ENCODE measurements at regions not wholly inside any gene's neighbourhood (a gene's known extent, or its start where the extent isn't known, plus 50 kb on each side); places are given as distances from the start of the nearest gene placed in this dataset.
"Not testable (repeated sequence)": the region's sequence is repeated elsewhere in the genome, so short reads cannot be mapped to it uniquely, and the experiment has no call there.

DNA sequence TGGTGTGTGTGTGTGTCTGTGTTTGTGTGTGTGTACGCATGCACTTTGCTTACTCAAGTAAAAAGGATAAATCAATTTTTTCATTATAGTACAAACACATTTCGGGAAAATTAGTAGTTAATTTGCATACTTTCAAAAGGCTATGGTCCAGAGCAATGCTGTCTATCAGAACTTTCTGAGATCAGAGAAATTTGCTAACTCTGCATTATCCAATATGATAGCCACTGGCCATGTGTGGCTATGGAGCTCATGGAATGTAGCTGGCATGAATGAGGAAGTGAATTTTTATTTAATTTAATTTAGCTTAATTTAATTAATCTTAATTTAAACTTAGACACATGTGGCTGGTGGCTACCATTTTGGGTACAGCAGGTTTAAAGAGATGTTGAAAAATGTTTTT is 289.6 kb downstream of the MAT2B start:
- no peak for DNase-seq

DNA sequence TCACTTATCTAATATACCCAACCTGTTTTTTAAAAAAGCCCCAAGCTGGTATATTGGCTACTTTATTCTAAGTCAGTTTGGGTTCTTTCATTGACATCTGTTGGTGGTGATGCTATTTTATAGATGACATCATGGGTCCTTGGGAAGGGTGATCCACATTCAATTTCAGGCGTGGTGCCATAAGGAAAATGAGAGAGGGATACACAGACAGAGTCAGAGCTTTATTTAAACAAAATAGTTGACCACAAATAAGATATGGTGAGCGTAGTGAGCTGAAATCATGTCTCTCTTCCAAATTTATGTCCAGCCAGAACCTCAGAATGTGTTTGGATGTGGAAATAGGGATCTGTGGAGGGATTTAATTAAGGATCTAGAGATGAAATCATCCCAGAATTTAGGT is 302.4 kb downstream of the MAT2B start:
- DNase-seq: no peak

DNA sequence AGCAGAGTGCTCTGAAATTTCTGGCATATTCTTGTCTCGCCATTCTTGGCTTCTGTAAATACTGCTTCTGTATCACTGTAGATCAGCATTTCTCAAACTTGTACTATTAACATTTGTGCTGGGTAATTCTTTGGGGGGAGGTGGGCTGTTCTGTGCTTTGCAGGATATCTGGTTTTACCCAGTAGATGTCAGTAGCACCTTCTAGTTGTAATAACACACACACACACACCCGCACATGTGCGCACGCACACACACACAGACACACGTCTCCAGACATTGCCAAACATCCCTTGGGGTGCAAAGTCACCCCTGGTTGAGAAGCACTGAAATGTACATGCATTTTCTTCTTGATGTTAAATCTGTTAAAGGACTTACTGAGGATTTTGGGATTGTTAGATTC is 304.1 kb downstream of the MAT2B start:
- DNase-seq: no peak

DNA sequence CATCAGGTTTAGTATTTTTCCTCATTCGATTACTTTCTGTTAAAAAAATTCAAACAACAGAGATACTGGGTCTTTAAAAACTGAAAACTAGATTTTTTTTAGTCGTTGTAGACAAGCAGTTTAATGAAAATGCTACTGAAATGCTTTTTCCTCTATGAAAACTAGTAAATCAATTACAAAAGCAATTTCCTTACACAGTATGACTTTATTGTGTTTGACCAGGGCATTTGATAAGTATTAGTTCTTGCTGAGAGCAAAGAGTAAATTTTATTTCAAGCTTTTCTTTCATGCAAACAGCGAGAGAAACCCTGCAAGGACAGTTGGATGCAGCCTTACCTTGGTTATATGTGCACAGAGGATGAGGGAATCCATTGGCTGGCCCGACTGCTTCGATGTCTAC is 308.5 kb downstream of the MAT2B start:
- DNase-seq: no peak

DNA sequence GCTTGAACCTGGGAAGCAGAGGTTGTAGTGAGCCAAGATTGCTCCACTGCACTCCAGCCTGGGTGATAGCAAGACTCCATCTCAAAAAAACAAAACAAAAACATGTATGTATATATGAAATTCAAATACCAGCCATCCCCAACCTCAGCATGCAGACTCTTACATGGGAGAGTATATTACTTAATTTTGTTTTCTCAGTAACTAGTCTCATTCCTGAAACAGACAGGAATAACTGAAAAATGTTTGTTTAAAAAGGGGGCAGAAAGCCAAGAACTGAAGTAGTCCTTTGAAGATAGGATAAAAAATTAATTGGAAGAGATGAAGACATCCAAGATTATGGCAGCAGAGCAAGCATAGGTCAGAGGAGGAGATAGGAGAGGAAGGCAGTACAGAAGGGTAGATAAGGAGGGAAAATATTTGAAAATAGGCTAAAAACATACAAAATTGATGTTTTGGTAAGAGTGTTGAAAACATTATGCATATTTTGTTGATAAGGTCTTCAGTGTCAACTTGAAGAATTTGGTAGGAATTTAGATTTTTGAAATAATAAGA is 309.9 kb downstream of the MAT2B start:
- no peak for DNase-seq

DNA sequence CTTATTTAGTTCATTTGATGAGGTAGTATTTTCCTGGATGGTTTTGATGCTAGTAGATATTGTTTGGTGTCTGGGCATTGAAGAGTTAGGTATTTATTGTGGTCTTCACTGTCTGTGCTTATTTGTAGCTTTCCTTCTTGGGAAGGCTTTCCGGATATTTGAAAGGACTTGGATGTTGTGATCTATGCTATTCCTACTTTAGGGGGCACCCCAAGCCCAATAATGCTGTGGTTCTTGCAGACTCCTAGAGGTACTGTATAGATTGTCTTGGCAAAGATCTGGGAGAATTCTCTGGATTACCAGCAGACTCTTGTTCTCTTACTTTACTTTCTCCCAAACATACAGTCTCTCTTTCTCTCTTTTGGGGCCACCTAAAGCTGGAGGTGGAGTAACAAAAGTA is 315.7 kb downstream of the MAT2B start:
- no peak for DNase-seq

DNA sequence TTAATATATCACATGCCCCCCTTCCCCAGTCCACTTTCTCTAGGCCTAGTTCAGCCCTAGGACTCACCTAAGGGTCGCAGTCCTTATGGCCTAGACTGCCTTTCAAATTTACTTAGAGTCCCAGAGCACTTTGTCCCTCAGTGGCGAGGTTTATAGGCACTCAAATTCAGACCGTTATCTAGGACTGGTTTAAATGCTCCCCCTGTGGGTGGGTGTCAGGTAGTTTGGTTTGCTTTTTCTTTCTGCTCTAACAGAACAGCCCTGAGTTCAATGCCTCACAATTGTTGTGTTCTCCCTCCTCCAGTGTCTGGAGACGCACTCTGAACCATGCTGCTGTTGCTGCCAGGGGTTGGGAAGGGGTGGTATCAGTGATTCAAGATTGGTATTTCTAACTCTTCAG is 317.1 kb downstream of the MAT2B start:
- no peak for DNase-seq

DNA sequence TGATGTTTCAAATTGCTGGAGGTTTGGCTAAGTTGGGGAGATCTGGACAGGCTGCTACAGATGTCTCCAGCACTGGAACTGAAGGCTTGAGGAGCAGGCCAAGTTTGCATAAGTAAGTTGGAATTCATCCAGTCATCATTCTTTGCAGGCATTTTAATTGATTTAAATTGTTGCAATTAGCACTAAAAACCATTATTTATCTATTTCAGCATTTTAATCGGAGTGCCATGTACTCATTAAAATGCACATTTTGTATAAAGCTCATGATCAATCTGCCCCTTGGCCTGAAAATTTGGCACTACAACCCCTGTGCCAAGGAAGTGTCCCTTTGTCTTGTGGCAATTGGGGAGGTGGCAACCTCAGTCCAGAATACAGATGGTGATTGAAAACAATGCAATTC is 320.2 kb downstream of the MAT2B start:
- no peak for DNase-seq

DNA sequence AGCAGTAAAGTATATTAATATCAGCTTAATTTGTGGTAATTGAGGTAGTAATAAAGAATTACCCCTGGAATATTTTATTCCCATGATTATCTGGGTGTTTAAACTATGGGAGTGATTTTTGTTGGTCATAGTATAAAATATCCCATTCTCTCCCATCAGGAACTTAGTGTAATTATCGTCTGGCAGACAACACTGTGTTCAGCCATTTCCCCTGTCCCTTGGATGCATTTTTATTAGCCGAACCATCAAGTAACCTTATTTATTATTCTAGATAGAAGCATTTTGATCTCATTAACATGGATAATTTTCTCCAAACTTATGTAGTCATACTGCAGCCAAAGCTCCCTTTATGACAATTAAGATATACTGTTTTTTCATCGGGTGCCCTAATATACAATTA is 320.8 kb downstream of the MAT2B start:
- no peak for DNase-seq

DNA sequence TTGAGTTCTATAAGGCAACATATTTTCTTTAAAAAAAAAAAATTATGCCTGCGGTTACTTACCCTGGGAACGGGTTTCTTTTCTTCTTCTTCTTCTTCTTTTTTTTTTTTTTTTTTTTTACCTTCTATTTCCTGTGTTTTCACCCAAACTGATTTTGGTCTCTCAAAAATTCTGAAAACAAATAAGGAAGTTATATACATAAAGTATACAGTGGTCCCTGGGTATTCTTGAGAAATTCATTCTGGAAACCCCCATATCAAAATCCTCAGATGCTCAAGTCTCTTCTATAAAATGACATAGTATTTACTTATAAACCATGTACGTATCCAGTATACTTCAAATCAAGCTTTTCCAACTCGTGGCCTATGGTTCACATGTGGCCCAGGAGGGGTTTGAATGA is 326.7 kb downstream of the MAT2B start:
- no peak for DNase-seq

DNA sequence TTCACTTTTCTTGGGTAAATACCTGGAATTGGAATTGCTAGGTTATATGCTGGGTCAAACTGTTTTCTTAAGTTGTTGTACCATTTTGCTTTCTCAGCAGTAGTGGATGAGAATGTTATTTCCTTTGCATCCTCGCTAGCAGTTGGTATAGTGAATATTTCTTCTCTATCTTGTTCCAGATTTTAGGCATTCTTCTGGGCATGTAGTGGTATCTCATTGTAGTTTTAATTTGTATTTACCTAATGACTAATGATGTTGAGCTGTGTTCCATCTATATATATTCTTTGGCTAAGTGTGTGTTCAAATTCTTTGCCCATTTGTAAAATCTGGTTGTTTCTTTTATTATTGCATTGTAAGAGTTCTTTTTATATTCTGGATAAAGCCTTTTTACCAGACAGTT is 333.3 kb downstream of the MAT2B start:
- no peak for DNase-seq

DNA sequence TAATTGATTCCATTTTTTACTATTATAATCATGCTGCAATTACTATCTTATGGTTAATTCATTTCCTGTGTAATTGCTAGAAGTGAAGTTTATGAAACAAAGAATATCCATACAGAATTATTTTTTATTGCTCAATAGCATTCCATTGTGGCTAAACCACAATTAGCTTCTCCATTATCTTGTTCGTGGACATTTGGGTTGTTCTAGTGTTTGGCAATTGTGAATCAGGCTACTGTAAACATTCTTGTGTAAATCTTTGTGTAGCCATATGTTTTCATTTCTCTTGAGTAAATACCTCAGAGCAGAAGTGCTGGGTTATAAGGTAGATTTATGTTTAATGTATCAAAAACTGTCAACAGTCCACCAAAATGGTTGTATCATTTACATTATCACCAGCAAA is 341.1 kb downstream of the MAT2B start:
- DNase-seq: no peak

DNA sequence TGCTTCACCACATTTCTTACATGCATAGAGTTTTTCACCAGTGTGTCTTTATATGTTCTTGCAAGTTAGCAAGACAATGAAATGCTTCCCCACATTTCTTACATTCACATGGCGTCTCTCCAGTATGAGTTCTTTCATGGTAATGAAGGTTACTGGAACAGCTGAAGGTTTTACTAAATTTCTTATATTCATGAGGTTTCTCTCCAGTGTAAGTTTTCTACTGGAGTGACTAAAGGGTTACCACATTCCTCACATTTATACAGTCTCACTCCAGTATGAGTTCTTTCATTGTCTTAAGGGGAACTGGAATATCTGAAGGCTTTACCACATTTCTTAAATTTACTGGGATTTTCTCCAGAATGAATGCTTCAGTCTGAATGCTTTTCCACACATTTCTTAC is 350.3 kb downstream of the MAT2B start:
- DNase-seq: no peak

DNA sequence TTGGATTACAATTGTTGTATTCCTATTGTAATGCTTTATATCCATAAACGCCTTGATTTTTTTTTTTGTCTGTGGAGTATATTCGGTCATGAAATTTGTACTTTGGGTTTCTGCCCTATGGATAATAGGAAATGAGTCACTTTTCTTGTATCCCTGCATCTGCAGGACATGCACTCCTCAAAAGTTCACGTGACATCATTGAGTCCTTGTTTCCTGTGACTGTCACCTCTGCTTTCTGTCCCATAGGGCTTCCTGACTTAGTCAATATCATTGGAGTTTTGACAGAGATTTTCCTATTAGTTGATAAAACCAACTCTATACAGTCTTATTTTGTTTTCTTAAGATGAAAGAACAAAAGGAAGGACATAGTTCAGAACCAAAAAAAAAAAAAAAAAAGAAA is 356.3 kb downstream of the MAT2B start:
- no peak for DNase-seq

DNA sequence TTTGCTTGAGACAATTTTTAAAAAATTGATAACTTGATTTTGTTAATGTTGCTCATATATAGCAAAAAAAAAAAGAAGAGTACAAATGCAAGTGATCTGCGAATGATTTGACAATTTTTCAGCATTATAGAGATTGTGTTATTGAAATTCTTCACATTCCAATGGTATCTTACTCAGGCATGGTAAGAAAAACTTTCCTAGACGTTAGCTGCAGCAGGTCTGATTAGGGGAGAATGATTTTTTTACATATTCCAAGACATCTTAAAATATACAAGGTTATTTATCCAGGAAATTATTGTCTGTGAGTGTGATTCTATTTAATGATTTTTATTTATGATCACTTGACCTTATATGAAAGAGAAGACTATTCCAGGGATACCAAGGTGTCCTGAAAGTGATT is 361.9 kb downstream of the MAT2B start:
- no peak for DNase-seq

DNA sequence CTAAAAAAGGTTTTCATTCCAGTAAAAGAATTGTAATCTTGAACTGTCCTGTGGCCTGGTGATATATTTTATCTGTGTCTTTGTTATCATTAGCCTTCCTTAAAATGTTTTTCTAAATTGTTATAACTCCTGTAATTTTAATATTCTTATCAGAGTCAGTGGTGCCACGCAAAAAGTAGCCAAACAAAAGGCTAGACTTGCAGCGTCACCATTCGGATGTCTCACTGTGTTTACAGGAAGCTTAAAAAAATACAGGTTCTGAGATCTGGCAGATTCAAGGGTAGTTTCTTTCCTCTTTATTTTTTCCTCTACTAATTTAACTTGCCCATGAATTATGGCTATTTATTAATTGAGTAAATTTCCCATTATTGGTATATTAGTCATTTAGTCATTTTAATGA is 362.3 kb downstream of the MAT2B start:
- DNase-seq: no peak

DNA sequence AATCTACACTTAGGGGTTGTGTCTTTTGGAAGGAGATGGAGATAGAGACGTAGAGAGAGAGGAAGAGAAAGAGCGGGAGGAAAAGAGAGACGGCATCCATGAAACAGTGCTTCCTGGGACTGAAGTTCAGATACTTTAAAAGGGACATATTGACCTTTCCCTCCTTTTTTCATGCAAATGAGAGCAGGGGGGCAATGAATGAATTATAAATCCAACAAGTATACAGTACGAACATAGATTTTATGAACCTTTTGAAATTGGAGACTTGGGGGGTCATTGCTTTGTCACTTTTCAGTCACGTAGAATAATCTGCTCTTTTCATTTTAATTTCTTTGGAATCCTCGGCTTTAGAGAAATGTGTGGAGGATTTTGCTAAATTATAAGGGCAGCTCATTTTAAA is 364.2 kb downstream of the MAT2B start:
- no peak for DNase-seq

DNA sequence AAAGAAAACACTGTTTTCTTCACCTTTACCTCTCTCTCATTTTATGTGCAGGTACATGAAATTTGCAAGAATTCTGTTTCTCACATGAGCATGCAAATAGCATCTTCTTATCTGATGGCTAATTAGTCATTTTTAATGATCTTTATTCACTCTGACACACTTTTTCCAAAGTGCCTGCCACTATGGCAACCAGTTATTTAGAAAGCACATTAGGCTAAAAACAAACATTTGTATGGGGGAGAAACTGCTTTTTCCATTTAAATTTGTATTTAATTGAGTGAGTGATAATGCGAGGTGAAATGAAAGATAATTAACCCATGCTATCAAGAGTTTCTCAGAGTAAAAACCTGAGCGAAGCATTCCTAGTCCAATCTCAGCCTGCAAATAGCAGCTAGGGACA is 365.0 kb downstream of the MAT2B start:
- DNase-seq: no peak

DNA sequence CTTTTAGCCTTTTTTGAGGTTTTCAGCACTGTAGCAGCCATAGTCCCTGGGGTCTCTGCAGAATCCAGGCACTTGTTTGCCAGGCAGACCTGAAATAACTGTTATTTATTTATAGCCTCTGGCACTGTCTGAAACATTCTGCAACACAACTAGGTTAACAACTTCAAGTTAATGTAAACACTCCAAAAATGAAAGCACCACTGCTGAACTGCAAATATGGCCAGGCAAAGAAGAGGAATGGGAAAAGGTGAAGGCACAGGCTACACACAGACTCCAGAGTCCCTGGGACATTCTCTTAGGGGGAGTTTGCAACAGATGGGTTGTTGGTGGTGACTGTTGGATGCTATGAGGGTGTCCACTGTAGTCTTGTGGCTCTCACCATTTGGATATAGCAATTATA is 369.0 kb downstream of the MAT2B start:
- no peak for DNase-seq

DNA sequence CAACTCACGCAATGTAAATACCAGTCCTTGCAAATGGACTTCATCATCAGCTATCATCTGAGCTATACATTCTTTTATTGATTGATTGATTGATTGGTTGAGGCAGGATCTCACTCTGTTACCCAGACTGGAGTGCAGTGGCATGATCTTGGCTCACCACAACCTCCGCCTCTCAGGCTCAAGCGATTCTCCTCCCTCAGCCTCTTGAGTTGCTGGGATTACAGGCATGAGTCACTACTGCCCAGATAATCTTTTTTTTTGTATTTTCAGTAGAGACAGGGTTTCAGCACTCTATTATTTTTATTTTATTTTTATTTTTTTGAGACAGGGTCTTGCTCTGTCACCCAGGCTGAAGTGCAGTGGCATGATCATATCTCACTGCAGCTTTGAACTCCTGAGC is 369.5 kb downstream of the MAT2B start:
- not testable (repeated sequence) for DNase-seq

DNA sequence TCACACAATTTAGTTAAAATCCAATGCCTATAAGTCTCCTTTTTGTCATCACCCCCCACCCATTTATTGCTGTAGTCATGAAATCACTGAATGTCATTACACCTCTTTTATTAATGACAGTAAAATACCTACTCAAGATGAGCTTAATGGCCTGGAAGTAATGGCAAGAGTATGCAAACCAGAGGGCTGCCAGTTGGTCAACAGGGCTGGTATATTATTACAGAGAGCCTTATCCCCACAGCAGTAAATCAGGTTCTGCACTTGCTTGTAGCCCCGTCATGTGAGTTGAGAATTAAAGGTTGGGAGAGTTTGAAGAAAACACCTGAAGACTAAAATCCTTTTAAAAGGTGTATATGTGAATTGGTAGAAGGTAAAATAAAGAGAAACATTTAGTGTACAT is 372.4 kb downstream of the MAT2B start:
- DNase-seq: no peak

DNA sequence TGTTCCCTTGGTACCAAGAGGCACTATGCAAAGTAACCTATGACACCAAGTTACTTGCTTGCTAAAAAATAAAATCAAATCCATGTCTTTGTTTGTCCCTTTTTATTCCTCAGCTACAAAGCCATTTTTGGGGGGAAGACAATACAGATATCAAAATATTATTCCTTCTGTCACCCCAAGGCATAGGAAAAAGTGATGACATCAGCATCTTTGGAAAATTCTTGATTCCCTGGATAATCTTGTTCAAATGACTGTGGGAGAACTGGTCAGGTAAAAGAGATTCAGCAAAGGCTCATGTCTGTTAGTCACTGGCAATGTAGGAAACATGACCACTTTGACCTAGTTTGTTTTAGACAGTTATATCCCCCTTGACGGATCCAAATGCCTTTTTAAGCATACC is 373.1 kb downstream of the MAT2B start:
- DNase-seq: no peak

DNA sequence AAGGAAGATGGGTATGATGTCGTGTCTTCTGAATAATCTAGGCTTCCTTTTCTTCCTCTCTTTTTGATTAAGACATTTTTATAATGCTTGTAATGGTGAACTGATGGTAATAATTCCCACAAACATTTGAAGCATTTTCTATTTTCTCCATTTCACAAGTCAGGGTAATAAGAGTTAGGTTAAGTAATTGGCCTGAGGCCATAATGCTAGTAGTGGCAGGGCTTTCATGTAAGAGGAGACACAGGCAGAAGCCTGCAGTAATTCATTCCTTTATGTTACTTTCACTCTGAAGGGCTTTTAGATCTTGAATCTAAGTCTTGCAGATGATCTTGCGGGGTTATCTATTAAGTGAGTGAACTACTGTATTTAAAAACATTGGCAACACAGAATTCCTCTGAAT is 374.9 kb downstream of the MAT2B start:
- no peak for DNase-seq

DNA sequence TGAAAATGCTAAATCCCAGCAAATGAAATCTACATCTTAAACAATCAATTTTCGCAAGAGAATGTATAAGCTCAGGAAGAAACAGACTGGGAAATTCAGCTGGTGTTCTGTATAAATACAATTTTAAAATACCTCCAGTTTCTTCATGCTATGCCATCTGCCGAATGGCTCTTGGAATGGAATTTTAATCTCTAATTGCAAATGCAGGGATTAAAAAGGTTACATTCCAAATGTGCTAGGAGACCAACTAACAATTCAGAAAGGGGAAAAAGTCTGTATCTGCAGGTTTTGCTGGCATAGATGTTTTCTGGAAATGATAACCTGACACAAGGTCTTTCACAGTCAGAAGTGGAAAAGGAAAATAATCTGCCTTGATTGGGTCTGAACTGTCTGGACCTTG is 379.7 kb downstream of the MAT2B start:
- DNase-seq: no peak

DNA sequence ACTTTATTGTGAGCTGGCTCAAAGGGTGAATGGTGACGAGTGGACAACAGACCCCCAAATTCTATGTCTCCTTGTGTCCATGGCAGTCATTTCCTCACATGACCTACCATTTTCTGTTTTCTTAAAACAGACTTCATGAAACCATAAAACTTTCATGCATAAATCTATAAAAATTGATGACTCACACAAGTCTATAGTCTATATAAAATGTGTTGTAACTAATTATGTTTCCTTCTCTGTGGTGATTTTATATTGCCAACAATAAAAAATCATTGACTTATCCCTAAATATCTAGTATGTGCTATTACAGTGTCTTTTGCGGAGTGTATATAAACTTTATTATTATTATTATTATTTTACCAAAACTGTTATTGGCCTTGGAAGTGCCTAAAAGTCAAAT is 382.4 kb downstream of the MAT2B start:
- no peak for DNase-seq

DNA sequence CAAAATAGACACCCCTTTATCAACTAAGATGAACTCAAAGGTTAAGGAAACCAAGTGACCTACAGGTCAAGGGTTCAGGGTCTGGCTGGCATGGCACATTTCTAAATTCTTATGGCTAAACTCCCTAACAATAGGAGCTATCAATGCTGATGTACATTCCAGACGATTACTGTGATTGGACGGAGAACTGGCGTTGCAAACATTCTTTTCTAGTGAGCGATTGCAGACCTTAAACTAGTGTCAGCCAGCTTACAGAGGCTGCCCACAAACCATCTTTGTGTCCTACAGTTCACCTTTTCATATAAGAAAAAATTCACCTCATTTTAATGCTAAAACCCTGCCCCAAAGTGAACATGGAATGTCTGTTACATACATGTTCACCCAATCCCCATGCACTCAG is 382.9 kb downstream of the MAT2B start:
- no peak for DNase-seq

All from right hindlimb (tissue), 1 donor.